Kidney epithelial cell (primary cell): ENCODE measurements at regions not wholly inside any gene's neighbourhood (a gene's known extent, or its start where the extent isn't known, plus 50 kb on each side); places are given as distances from the start of the nearest gene placed in this dataset.

Experiments used
- DNase-seq: peaks from one replicate; pipeline ENCODE4 v3.0.0-alpha.2; 2010; ENCODE audit warnings: low read depth
- H3K27me3 ChIP-seq: 2 replicates; pipeline ENCODE4 v1.6.0; 2011; ENCODE audit warnings: low read length; ENCODE audit not compliant: control insufficient read depth, insufficient read depth
- H3K36me3 ChIP-seq: 2 replicates; pipeline ENCODE4 v1.5.1; 2011; ENCODE audit warnings: low read length; ENCODE audit not compliant: control insufficient read depth, insufficient read depth
- H3K4me3 ChIP-seq: 2 replicates; pipeline ENCODE4 v1.5.1; 2011; ENCODE audit warnings: low read depth, mild to moderate bottlenecking, control low read depth, low read length
- TF ChIP-seq, protein P1 (sequence below): IDR thresholded peaks from 2 replicates; pipeline ENCODE4 v1.5.1; 2011; ENCODE audit warnings: mild to moderate bottlenecking, moderate library complexity, low read length, control low read depth, inconsistent platforms; ENCODE audit not compliant: insufficient read depth, poor library complexity, severe bottlenecking

DNA sequence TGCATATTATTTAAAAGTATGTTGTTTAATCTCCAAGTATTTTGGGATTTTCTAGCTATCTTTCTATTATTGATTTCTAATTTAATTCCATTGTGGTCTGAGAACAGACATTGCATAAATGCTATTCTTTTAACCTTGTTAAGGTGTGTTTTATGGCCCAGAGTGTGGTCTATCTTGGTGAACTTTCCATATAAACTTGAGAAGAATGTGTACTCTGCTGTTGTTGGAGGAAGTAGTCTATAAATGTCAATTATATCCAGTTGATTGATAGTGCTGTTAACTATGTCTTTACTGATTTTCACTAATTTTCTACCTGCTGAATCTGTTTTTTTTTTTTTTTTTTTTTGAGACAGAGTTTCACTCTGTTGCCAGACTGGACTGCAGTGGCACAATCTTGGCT is 180.9 kb downstream of the ZNF621 start:
- H3K27me3 ChIP-seq: no peaks in the 10 kb centered on the region
- no peaks in the 10 kb centered on the region for H3K36me3 ChIP-seq
- DNase-seq: no peak
- H3K4me3 ChIP-seq: no peak overlapping the region
- TF ChIP-seq, protein P1, sequence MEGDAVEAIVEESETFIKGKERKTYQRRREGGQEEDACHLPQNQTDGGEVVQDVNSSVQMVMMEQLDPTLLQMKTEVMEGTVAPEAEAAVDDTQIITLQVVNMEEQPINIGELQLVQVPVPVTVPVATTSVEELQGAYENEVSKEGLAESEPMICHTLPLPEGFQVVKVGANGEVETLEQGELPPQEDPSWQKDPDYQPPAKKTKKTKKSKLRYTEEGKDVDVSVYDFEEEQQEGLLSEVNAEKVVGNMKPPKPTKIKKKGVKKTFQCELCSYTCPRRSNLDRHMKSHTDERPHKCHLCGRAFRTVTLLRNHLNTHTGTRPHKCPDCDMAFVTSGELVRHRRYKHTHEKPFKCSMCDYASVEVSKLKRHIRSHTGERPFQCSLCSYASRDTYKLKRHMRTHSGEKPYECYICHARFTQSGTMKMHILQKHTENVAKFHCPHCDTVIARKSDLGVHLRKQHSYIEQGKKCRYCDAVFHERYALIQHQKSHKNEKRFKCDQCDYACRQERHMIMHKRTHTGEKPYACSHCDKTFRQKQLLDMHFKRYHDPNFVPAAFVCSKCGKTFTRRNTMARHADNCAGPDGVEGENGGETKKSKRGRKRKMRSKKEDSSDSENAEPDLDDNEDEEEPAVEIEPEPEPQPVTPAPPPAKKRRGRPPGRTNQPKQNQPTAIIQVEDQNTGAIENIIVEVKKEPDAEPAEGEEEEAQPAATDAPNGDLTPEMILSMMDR: no peak

DNA sequence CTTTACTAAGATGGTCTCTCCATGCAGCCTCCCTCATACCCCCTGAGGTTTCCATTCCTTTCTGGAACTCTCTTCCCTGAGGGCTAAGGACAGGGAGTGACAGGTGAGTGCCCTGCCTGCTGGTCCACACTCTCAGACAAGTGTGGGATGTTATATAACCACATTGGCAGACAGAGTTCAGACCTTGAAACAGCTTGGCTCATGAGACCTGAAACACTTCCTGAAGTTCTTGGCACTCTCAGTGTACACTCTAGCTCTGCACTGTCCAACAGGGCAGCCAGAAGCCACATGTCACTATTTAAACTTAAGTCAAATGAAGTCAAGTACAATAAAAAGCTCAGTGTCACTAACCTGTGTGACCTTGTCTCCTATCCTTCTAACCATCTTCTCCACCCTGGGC is 188.5 kb downstream of the ZNF621 start:
- no peaks in the 10 kb centered on the region for H3K27me3 ChIP-seq
- H3K36me3 ChIP-seq: no peaks in the 10 kb centered on the region
- no peak for DNase-seq
- no peak overlapping the region for H3K4me3 ChIP-seq
- TF ChIP-seq, protein P1: no peak

DNA sequence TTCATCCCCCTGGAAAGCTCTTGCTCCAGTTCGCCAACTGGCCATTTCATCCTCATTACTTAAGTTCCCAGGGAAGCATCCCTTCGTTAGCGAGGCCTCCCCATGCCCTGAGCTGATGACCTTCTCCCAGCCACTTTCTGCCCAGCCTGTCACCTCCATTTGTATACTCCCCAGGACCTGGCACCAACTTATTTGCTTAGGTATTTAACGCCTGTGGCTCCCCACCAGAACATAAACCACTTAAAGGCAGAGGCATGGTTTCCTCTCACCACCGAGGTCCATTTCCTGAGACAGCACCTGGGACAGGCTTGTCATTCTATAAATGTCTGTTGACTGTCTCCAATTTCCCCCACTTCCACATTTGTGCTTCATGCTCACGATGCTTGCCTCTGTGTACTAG is 189.0 kb downstream of the ZNF621 start:
- Histone ChIP-seq H3K4me3 (no peak overlapping the region), H3K27me3 (no peaks in the 10 kb centered on the region), H3K36me3 (no peaks in the 10 kb centered on the region)
- DNase-seq: no peak
- TF ChIP-seq, protein P1: no peak

DNA sequence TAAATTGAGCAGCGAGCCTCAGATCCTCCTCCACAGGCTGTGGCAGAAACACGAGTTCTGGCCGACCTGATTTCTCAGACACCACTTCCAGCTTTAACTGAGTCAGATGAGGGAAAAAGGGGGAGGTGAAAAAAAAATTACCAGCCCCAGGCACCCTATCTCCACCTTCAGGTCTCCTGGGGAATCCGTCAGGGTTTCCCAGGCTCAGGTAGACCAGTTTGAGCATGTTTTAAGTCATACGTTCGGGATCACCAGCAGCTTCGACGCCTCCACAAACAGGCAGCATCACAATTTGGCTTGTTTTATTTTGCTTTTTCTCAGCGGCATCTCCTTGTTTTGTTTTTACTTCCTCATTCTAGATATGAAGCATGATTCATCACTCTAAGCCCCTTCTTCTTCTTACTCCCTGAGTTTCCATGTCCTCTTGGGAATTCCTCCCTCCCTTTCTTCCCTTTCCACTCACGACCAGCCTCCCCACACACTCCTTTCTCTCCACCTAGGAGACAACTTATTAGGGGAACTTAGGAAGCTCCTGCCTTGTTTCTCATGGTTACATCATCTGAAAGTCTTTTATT is 190.1 kb downstream of the ZNF621 start:
- Histone ChIP-seq H3K36me3 (no peaks in the 10 kb centered on the region), H3K4me3 (no peak overlapping the region), H3K27me3 (no peaks in the 10 kb centered on the region)
- no peak for DNase-seq
- TF ChIP-seq, protein P1: no peak

DNA sequence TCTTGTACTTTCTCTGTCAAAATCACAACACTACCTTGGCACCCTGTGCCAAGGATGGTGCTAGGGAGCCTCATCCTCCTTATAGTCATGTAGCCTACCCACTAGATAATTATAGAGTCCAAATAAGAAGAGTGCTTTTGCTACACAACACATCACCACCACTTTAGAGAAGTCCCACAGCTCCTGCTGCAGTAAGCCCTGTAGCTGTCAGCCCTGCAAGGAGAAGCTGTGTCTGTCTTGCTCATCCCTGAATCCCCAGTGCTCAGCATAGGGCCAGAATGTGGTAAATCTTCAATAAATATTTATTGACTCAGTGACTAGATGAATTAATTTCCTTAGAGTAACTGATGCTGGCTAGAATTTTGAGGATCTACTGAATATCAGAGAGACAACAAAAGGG is 190.8 kb downstream of the ZNF621 start:
- no peaks in the 10 kb centered on the region for H3K36me3 ChIP-seq
- DNase-seq: no peak
- TF ChIP-seq, protein P1: no peak
- no peak overlapping the region for H3K4me3 ChIP-seq
- H3K27me3 ChIP-seq: no peaks in the 10 kb centered on the region

DNA sequence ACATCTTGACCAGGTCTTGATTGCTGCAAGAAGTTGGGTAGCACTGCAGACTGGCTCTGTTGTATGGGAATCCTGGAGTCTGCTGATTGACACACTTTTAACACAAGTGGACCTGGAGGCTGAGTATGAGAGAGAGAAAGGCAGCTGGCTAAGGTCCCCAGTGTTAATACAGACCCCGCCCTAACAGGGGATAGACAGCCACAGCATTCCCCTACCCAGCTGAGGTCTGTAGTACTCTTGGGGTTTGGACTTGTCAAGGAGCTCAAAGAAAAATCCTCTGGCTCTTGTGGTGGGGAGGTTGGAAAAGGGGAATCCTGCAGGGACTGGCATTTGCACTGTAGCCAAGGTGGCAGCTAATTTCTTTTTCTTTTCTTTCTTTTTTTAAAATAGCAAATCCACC is 192.7 kb downstream of the ZNF621 start:
- Histone ChIP-seq H3K4me3 (no peak overlapping the region), H3K27me3 (no peaks in the 10 kb centered on the region), H3K36me3 (no peaks in the 10 kb centered on the region)
- TF ChIP-seq, protein P1: no peak
- no peak for DNase-seq
